ENCODE measurements at regions not wholly inside any gene's neighbourhood (a gene's known extent, or its start where the extent isn't known, plus 50 kb on each side); places are given as distances from the start of the nearest gene placed in this dataset.
"Not testable (repeated sequence)": the region's sequence is repeated elsewhere in the genome, so short reads cannot be mapped to it uniquely, and the experiment has no call there.

- Mint-ChIP-seq H3K4me3 (no peak overlapping the region), H3K4me1 (ENCODE audit: low read depth) (no peaks in the 10 kb centered on the region), H3K36me3 (ENCODE audit: low read depth) (no peaks in the 10 kb centered on the region), H3K27ac (no peak overlapping the region), H3K27me3 (ENCODE audit: low read depth) (no peaks in the 10 kb centered on the region), H3K9me3 (peaks cover 4% of the 10 kb centered on the region)
- CTCF ChIA-PET, result no interaction called here
- DNase-seq, result no peak
- intact Hi-C loops (cut with micrococcal nuclease), result no loop called here
These were observed 71.9 kb upstream of the PLCB4 start for GRCh38 chr20:8996817-8997512.

- no peaks in the 10 kb centered on the region for H3K27me3 Mint-ChIP-seq (ENCODE audit: low read depth)
- CTCF ChIA-PET, result no interaction called here
These were observed 71.2 kb upstream of the PLCB4 start for GRCh38 chr20:8997701-8998117.

DNA sequence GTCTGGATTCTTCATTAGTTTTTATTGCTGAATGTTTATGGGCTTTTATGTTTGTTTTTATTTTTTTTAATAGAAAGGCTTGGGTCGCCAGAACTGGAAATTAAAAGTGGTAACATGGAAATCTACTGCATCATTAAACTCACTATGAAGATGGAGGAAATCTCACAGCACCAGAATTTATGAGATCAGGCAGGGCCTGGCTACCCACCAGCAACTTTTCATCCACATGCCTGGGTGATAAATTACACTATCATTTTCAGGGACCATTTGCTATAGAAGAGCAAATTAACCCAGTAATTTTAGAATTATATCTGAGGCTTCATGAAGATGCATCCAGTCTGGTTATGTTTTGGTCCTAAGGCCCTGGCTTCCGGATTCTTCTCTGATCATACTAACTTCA, 57.8 kb upstream of the PLCB4 start:
- Mint-ChIP-seq H3K27ac (no peak overlapping the region), H3K27me3 (ENCODE audit: low read depth) (no peaks in the 10 kb centered on the region), H3K36me3 (ENCODE audit: low read depth) (no peaks in the 10 kb centered on the region), H3K9me3 (no peaks in the 10 kb centered on the region), H3K4me1 (ENCODE audit: low read depth) (no peaks in the 10 kb centered on the region), H3K4me3 (no peak overlapping the region)
- intact Hi-C loops (cut with micrococcal nuclease), result no loop called here
- DNase-seq, result no peak
- CTCF ChIA-PET, result no interaction called here

More at GRCh38 chr20:8997701-8998117, 71.2 kb upstream of the PLCB4 start:
- Mint-ChIP-seq H3K36me3 (ENCODE audit: low read depth) (no peaks in the 10 kb centered on the region), H3K4me1 (ENCODE audit: low read depth) (no peaks in the 10 kb centered on the region), H3K4me3 (no peak overlapping the region), H3K9me3 (peaks cover 7% of the 10 kb centered on the region), H3K27ac (no peak overlapping the region)
- no peak for DNase-seq
- intact Hi-C loops (cut with micrococcal nuclease), result no loop called here

DNA sequence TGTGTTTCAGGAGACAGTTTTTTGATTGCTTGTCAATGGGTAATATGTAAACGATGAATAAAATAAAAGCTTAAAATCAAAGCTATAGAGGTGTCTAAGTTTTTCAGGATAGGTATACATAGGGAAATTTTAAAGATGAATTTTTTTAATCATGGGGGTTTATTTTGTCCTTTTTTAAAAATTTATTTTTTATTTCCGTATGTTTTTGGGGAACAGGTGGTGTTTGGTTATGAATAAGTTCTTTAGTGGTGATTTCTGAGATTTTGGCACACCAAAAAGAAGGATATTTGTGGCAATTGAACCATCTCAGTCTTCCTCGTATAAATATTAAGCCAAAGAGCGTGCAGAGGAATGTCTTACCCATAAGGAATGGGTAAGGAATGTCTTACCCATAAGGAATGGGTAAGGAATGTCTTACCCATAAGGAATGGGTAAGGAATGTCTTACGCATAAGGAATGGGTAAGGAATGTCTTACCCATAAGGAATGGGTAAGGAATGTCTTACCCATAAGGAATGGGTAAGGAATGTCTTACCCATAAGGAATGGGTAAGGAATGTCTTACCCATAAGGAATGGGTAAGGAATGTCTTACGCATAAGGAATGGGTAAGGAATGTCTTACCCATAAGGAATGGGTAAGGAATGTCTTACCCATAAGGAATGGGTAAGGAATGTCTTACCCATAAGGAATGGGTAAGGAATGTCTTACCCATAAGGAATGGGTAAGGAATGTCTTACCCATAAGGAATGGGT, 53.5 kb upstream of the PLCB4 start:
- H3K36me3 Mint-ChIP-seq (ENCODE audit: low read depth); DNase-seq; H3K4me3 Mint-ChIP-seq: not testable (repeated sequence)

DNA sequence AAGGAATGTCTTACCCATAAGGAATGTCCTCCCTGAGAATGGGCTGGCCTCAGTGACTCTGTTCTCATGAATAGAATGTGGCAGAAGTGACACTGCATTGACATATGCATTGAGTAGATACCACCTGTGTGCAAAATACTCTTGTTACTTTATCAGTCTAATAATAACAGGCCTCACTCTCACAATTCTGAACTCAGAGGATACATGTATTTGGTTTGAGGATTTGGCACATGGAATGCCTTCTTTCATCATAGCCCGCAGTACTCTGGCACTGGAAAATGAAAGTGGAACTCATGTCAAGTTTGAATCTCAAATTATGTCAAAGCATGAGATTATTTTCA, 52.9 kb upstream of the PLCB4 start:
- no peaks in the 10 kb centered on the region for H3K4me1 Mint-ChIP-seq (ENCODE audit: low read depth)
- CTCF ChIA-PET, result no interaction called here
- H3K9me3 Mint-ChIP-seq, result no peaks in the 10 kb centered on the region
- DNase-seq, result no peak
- no peaks in the 10 kb centered on the region for H3K36me3 Mint-ChIP-seq (ENCODE audit: low read depth)
- H3K4me3 Mint-ChIP-seq, result no peak overlapping the region
- intact Hi-C loops (cut with micrococcal nuclease), result no loop called here
- H3K27ac Mint-ChIP-seq, result no peak overlapping the region
- peaks cover 2% of the 10 kb centered on the region for H3K27me3 Mint-ChIP-seq (ENCODE audit: low read depth)

More for the DNA sequence above, 53.5 kb upstream of the PLCB4 start:
- intact Hi-C loops (cut with micrococcal nuclease); H3K9me3 Mint-ChIP-seq; H3K27me3 Mint-ChIP-seq (ENCODE audit: low read depth); CTCF ChIA-PET; H3K27ac Mint-ChIP-seq; H3K4me1 Mint-ChIP-seq (ENCODE audit: low read depth): not testable (repeated sequence)

DNA sequence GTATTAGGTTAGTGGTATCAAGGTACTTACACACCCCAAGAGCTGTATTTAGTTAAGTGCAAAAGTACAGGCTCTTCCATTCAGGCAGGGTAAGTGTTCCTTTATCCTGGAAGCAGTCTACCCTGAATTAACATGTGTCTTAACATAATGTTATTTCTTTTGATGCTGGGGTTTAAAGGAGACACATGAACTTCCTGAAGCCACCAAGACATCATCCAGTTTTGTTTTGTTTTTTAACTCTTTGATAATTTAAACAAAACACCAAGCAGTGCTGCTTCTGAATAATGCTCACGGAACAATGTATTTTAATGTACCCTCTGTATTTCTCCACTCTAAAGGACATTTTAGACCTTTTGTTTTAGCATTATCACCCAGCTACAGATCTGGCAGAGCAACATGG, 50.5 kb upstream of the PLCB4 start:
- intact Hi-C loops (cut with micrococcal nuclease), result no loop called here
- H3K36me3 Mint-ChIP-seq (ENCODE audit: low read depth), result no peaks in the 10 kb centered on the region
- H3K9me3 Mint-ChIP-seq, result no peaks in the 10 kb centered on the region
- H3K27ac Mint-ChIP-seq, result no peak overlapping the region
- no peak overlapping the region for H3K4me3 Mint-ChIP-seq
- peaks cover 2% of the 10 kb centered on the region for H3K27me3 Mint-ChIP-seq (ENCODE audit: low read depth)
- no peak for DNase-seq
- H3K4me1 Mint-ChIP-seq (ENCODE audit: low read depth), result no peaks in the 10 kb centered on the region
- CTCF ChIA-PET, result no interaction called here
